Ovary (tissue), 3 donors: ENCODE measurements at regions not wholly inside any gene's neighbourhood (a gene's known extent, or its start where the extent isn't known, plus 50 kb on each side); places are given as distances from the start of the nearest gene placed in this dataset.

ENCODE experiments used
- CTCF ChIP-seq, 3 donors: fragments of 450-650 bp in 2 of 3; fragments of 200-600 bp in 1 of 3; IDR thresholded peaks; one replicate each; pipeline versions ENCODE4 v1.5.1 to v1.8.0; 2016 to 2022; ENCODE audit warnings: antibody characterized with exemption in 3 of 3, mild to moderate bottlenecking in 1 of 3
- EP300 ChIP-seq: sonication (generic); formaldehyde crosslinking; IDR thresholded peaks from one replicate; pipeline ENCODE4 v1.6.1; 2017; ENCODE audit warnings: antibody characterized with exemption
- POLR2A ChIP-seq: fragments of 450-650 bp; IDR thresholded peaks from one replicate; pipeline ENCODE4 v1.6.1; 2017; ENCODE audit warnings: antibody characterized with exemption, mild to moderate bottlenecking, moderate library complexity
- donor health status: DM: no; HTN: no; CAD: no.

GRCh38 chr12:87150969-87151662 is 878.1 kb downstream of the C12orf50 start:
- TF ChIP-seq CTCF (IDR thresholded peaks at IDR 0.05): no peak
- TF ChIP-seq EP300: no peak
- TF ChIP-seq POLR2A: no peak
